B cell (primary cell): ENCODE measurements at regions not wholly inside any gene's neighbourhood (a gene's known extent, or its start where the extent isn't known, plus 50 kb on each side); places are given as distances from the start of the nearest gene placed in this dataset.

Experiments used
- ATAC-seq: fragments of 200-7000 bp; cut with Tn5 transposase; one replicate; pipeline ENCODE4 v1.10.0; 2021; ENCODE audit warnings: low read depth, mild to moderate bottlenecking, moderate number of reproducible peaks, moderate library complexity
- CTCF ChIA-PET: fragments of 350-600 bp; sonication (Branson Sonifier 250); formaldehyde crosslinking; loops from one replicate; lab custom pipeline; 2021; ENCODE audit warnings: antibody characterized with exemption, inconsistent platforms; lab: Charles Lee
- POLR2A ChIA-PET: fragments of 350-600 bp; sonication (Branson Sonifier 250); formaldehyde crosslinking; loops from one replicate; lab custom pipeline; 2021; ENCODE audit warnings: antibody characterized with exemption; lab: Charles Lee
- DNase-seq: peaks from one replicate; pipeline ENCODE4 v3.0.0; 2013
- H2AFZ ChIP-seq: 2 replicates; pipeline ENCODE4 v1.6.1; 2012; ENCODE audit warnings: mild to moderate bottlenecking, low read depth, low read length; ENCODE audit not compliant: insufficient read depth, poor library complexity, severe bottlenecking
- H3K27ac ChIP-seq, 2 donors: 1 replicate in 1 of 2; 2 replicates in 1 of 2; pipeline ENCODE4 v1.5.1; 2012 to 2013; ENCODE audit warnings: low read length in 2 of 2, mild to moderate bottlenecking in 2 of 2, moderate library complexity in 1 of 2
- H3K27me3 ChIP-seq, 4 experiments: fragments of 200-600 bp in 1 of 4; sonication (generic) in 1 of 4; replicated peaks in 1 of 4; 1 replicate in 2 of 4; 2 replicates in 2 of 4; pipeline versions ENCODE4 v1.6.1 to v1.7.0; 2013 to 2016; ENCODE audit warnings: low read length in 3 of 4, mild to moderate bottlenecking in 2 of 4, mixed read lengths in 1 of 4, moderate library complexity in 1 of 4; ENCODE audit not compliant: insufficient read depth in 4 of 4, control insufficient read depth in 3 of 4; ENCODE audit errors: control extremely low read depth in 1 of 4
- H3K36me3 ChIP-seq, 2 experiments: replicated peaks in 1 of 2; 1 replicate in 1 of 2; 2 replicates in 1 of 2; pipeline versions ENCODE4 v1.6.1 to v1.7.1; 2013; ENCODE audit warnings: low read length in 1 of 2; ENCODE audit not compliant: insufficient read depth in 2 of 2, control insufficient read depth in 1 of 2; ENCODE audit errors: control extremely low read depth in 1 of 2, extremely low read depth in 1 of 2
- H3K4me1 ChIP-seq, 2 donors: fragments of 200-600 bp in 1 of 2; sonication (generic) in 1 of 2; 1 replicate in 1 of 2; 2 replicates in 1 of 2; pipeline versions ENCODE4 v1.5.1 to v1.6.1; 2013 to 2017; ENCODE audit warnings: low read length in 2 of 2; ENCODE audit not compliant: control insufficient read depth in 2 of 2, insufficient read depth in 2 of 2
- H3K4me2 ChIP-seq: replicated peaks from 2 replicates; pipeline ENCODE3; 2012; ENCODE audit warnings: mild to moderate bottlenecking, low read depth, low read length; ENCODE audit not compliant: poor library complexity, severe bottlenecking
- H3K4me3 ChIP-seq, 5 experiments: fragments of 200-600 bp in 1 of 5; sonication (generic) in 1 of 5; 1 replicate in 3 of 5; 2 replicates in 2 of 5; pipeline versions ENCODE4 v1.5.1 to v1.7.0; 2011 to 2016; ENCODE audit warnings: low read length in 4 of 5, mild to moderate bottlenecking in 4 of 5, low read depth in 2 of 5, control low read depth in 1 of 5, moderate library complexity in 1 of 5; ENCODE audit not compliant: insufficient read depth in 1 of 5; ENCODE audit errors: control extremely low read depth in 1 of 5, extremely low read depth in 1 of 5
- H3K79me2 ChIP-seq: fragments of 200-600 bp; sonication (generic); one replicate; pipeline ENCODE4 v1.6.0; 2016; ENCODE audit warnings: low read length; ENCODE audit not compliant: control insufficient read depth, insufficient read depth
- H3K9ac ChIP-seq: fragments of 200-600 bp; sonication (generic); 2 replicates; pipeline ENCODE4 v1.6.1; 2017; ENCODE audit warnings: mild to moderate bottlenecking, low read length, moderate library complexity
- H3K9me3 ChIP-seq, 3 donors: one replicate each; pipeline versions ENCODE4 v1.6.1 to v1.7.1; 2013; ENCODE audit warnings: low read length in 2 of 3; ENCODE audit not compliant: control insufficient read depth in 2 of 3, insufficient read depth in 1 of 3; ENCODE audit errors: control extremely low read depth in 1 of 3
- H4K20me1 ChIP-seq: 2 replicates; pipeline ENCODE4 v1.6.0; 2012; ENCODE audit warnings: mild to moderate bottlenecking, low read length; ENCODE audit not compliant: insufficient read depth, control insufficient read depth, poor library complexity, severe bottlenecking
- H3K27ac Mint-ChIP-seq: one replicate; pipeline ENCODE4 v1.8.0; 2021; ENCODE audit warnings: mixed read lengths
- H3K27me3 Mint-ChIP-seq: one replicate; pipeline ENCODE4 v1.8.0; 2021; ENCODE audit warnings: mixed read lengths
- H3K4me1 Mint-ChIP-seq: one replicate; pipeline ENCODE4 v1.8.0; 2021; ENCODE audit warnings: mixed read lengths
- H3K4me3 Mint-ChIP-seq: one replicate; pipeline ENCODE4 v1.8.0; 2021; ENCODE audit warnings: mixed read lengths
- H3K9me3 Mint-ChIP-seq: one replicate; pipeline ENCODE4 v1.8.0; 2022; ENCODE audit warnings: mixed read lengths; ENCODE audit not compliant: insufficient read depth
- CTCF ChIP-seq: fragments of 200-600 bp; IDR thresholded peaks from one replicate; pipeline ENCODE4 v1.8.0; 2022; ENCODE audit warnings: antibody characterized with exemption, mild to moderate bottlenecking
- EZH2 ChIP-seq: IDR thresholded peaks from 2 replicates; pipeline ENCODE4 v1.6.1; 2012; ENCODE audit warnings: borderline replicate concordance, low read depth, mild to moderate bottlenecking, moderate library complexity, low read length; ENCODE audit not compliant: insufficient read depth, poor library complexity, severe bottlenecking
- WGBS: methylation state at CpG from one replicate; pipeline ENCODE4 v1.1.5; 2013; ENCODE audit warnings: missing lambda C conversion rate; ENCODE audit not compliant: insufficient coverage; 5-methylcytosine and 5-hydroxymethylcytosine counted together
- intact Hi-C: fragments of 100-400 bp; cut with micrococcal nuclease; formaldehyde crosslinking; loops from one replicate; pipeline ENCODE4 v1.10.0; 2022

GRCh38 chr7:114083166-114084001 lies 164.6 kb upstream of the PPP1R3A start:
- peak overlapping the region; percentile 3 for H3K9ac ChIP-seq
- H3K4me1 ChIP-seq: peaks cover 46 to 60% of the 10 kb centered on the region in 2 donors
- no peak overlapping the region for H3K27ac ChIP-seq
- peak overlapping the region; percentile 35 for H2AFZ ChIP-seq
- ChIA-PET POLR2A (no interaction called here), CTCF (no interaction called here)
- H3K4me2 ChIP-seq: peak overlapping the region; percentile 92
- peak overlapping the region in 1 of 5 experiments; percentile 19 for H3K4me3 ChIP-seq
- no peaks in the 10 kb centered on the region for H3K79me2 ChIP-seq
- peaks cover 0 to 37% (median 0%) of the 10 kb centered on the region in 3 donors for H3K9me3 ChIP-seq
- Mint-ChIP-seq H3K27ac (no peak overlapping the region), H3K9me3 (no peaks in the 10 kb centered on the region), H3K4me3 (peak overlapping the region; percentile 69), H3K27me3 (peaks cover 73% of the 10 kb centered on the region), H3K4me1 (peaks cover 51% of the 10 kb centered on the region)
- ATAC-seq: no peak
- intact Hi-C loops: loop anchor here (5.0 kb wide), 1 partner anchor 1829 kb away; no protein-coding TSS in a partner anchor
- no peaks in the 10 kb centered on the region for H3K36me3 ChIP-seq
- TF ChIP-seq EZH2 (peak; percentile 68), CTCF (no peak)
- no peaks in the 10 kb centered on the region for H4K20me1 ChIP-seq
- peaks cover 2 to 68% (median 63%) of the 10 kb centered on the region in 4 experiments for H3K27me3 ChIP-seq
- peak; percentile 44 for DNase-seq
- WGBS: 7% methylated on average over 21 of the region's 45 CpGs

- peaks cover 45% of the 10 kb centered on the region for H3K4me1 Mint-ChIP-seq
- intact Hi-C loops: loop anchor here (5.0 kb wide), 1 partner anchor 1830 kb away; no protein-coding TSS in a partner anchor
- Histone ChIP-seq H3K27ac (no peak overlapping the region), H3K4me2 (peak overlapping the region; percentile 92), H3K27me3 (peaks cover 2 to 61% (median 58%) of the 10 kb centered on the region in 4 experiments), H3K4me3 (peak overlapping the region in 1 of 5 experiments; percentile 19), H2AFZ (peak overlapping the region; percentile 35), H3K4me1 (peaks cover 46 to 54% of the 10 kb centered on the region in 2 donors), H4K20me1 (no peaks in the 10 kb centered on the region), H3K9me3 (peaks cover 0 to 33% (median 0%) of the 10 kb centered on the region in 3 donors), H3K79me2 (no peaks in the 10 kb centered on the region), H3K9ac (peak overlapping the region; percentile 3), H3K36me3 (no peaks in the 10 kb centered on the region)
- 13% methylated on average over 28 of the region's 30 CpGs for WGBS
- peak overlapping the region; percentile 69 for H3K4me3 Mint-ChIP-seq
- no peak for TF ChIP-seq EZH2
- no peak for TF ChIP-seq CTCF
- POLR2A ChIA-PET: no interaction called here
- CTCF ChIA-PET: no interaction called here
- no peaks in the 10 kb centered on the region for H3K9me3 Mint-ChIP-seq
- peak; percentile 50 for DNase-seq
- H3K27me3 Mint-ChIP-seq: peaks cover 71% of the 10 kb centered on the region
- ATAC-seq: no peak
- no peak overlapping the region for H3K27ac Mint-ChIP-seq
These were observed 163.9 kb upstream of the PPP1R3A start for GRCh38 chr7:114082642-114083165.
